ENCODE measurements at regions not wholly inside any gene's neighbourhood (a gene's known extent, or its start where the extent isn't known, plus 50 kb on each side); places are given as distances from the start of the nearest gene placed in this dataset.
A peak's percentile ranks its signal among the peaks of the same experiment; 100 is the strongest.
"Not testable (repeated sequence)": the region's sequence is repeated elsewhere in the genome, so short reads cannot be mapped to it uniquely, and the experiment has no call there.

DNA sequence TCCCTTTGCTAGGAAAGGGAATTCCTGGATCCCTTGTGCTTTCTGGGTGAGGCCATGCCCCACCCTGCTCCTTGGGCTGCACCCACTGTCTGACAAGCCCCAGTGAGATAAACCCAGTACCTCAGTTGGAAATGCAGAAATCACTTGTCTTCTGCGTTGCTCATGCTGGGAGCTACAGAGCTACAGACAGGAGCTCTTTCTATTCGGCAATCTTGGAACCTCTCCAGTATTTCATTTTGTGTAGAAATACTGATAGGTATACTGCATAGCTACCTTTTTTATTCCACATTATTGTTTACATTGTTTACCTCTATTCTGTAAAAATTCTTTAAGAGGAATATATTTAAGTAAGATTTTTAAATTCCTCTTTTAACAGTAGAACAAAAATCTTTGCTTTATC, 302.5 kb upstream of the SLITRK5 start:
- no peak for DNase-seq

DNA sequence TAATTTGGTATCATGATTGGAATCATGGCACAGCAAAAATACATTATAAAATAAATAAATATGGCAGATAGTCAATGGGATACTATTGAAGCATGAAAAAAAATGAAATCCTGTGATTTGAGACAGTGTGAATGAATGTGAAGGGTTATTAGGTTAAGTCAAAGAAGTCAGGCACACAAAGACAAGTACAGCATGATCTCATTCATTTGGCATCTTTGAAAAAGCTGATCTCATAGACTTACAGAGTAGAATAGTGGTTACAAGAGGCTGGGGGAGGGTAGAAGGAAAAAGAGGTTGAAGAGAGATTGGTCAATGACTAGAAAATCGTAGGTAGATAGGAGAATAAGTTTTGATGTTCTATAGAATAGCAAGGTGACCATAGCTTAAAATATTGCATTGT, 295.1 kb upstream of the SLITRK5 start:
- no peak for DNase-seq

DNA sequence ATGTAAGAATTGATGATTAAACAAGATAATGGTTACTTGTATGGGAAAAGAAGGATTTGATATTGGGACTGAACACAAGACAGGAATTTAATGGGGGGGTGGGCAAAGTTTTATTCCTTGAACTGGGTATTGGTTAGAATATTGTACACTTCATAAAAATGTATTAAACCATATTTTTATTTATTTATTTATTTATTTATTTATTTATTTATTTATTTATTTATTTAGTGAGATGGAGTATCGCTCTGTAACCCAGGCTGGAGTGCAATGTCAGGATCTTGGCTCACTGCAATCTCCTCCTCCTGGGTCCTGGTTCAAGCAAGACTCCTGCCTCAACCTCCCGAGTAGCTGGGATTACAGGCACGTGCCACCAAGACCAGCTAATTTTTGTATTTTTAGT, 287.1 kb upstream of the SLITRK5 start:
- no peak for DNase-seq

DNA sequence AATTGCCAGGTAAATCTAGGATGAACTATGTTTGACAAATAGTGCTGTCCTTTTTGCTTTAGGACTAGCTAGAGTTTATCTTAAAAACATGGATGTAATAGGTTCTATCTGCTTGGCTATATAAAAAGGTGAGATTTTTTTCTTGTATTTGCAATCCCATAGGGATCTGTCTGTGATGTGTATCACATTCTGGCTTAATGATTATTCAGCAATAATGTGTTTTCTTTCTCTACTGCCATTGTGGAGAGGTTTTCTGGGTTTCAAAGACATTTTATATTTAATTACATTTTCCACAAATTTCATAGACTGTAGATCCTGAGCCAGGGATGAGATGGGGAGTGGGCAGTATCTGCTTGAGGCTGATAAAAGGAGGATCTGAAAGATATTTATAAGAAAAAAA, 277.8 kb upstream of the SLITRK5 start:
- no peak for DNase-seq

DNA sequence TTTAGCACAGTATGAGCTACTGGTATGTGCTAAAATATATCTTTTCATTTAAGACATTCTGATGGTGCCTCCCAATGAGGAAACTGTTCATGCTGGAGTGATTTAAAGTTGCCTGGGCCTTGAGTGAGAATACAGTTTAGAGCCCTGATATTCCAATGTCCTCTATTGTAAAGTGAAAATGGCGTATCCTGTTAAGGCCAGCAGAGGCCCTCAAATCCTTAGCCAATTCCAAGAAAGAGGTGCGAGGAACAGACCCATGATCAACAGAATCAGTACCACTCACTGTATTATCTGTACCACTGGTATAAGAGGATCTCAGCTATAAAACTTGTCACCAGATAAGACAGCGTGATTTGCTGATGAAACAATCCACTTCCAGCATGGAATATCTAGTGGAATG, 273.1 kb upstream of the SLITRK5 start:
- no peak for DNase-seq

DNA sequence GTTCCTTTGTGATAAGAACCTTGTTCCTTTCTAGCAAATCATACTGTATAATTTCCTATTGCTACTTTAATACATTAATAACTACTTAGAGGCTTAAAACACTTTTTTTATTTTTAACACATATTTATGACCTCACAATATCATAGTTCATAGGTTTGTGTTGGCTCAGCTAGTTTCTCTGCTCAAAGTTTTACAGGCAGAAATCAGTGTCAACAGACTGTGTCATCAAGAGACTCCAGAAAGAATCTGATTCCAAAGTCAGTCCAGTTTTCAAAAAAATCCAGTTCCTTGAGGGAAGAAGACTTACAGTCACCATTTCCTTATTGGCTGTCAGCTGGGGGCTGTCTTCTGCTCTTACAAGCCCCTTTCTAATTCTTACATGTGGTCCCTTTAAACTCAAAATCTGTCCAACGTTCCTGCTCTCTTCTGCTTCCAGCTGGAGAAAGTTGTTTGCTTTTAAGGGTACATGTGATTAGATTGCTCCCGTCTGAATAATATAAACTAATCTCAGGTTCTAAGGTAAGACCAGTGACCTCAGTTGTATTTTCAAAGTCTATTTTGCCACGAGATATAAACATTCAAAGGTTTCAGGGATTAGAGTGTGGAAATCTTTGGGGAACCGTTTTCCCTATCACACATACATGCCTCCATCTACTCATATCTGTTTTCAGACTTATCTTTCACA, 267.3 kb upstream of the SLITRK5 start:
- no peak for DNase-seq

DNA sequence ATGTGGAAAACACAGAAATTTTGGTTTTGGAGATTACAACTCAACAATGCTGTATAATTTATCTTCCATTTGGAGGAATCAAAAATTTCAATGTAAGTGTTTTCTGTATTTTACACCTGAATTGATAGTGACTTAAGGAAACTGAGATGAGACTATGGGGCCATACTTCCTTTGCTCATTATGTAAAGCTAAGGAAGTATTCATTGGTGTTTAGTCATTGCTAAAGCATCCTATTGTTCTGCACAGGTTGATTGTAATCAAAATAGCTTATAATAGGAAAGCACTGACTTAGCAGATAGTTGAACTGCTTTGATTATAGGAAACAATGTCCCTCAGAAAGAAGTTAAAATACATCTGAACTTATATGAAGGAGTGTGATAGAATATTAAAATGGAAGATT, 244.4 kb upstream of the SLITRK5 start:
- DNase-seq, result no peak

DNA sequence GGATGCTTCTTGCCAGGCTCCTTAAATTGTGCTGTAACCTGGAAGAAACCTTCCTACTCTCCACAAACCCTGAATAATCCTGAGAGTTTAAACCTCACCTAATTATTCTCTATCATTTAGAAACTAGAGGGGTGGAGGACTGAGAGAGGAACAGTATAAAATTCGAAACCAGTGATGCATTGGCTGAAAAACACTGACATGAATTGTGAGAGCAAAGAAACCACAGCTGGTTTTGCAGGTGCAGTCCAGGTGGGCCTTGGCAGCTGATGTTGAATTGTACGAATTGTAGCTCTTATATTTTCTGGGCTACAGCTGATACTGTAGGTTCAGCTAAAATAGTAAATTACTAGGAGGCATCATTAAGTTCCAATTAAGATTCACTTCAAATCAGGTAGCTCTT, 227.0 kb upstream of the SLITRK5 start:
- no peak for DNase-seq

DNA sequence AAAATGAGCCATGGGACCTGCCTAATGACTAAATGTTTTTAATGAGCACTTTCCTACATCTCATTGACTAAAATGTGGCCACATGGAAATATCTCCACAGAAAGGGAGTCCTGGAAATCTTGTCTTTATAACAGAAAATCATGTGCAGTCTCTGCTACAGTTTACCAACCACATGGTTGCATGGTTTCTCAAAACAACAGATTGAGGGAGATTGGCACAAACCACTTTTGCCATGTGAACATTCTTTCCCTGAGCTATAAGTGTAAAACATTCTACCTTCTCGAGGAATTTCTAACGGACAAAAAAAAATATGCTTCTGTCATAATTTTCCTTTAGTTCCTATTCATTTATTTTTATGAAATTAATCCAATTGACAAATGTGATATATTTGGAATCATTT, 218.9 kb upstream of the SLITRK5 start:
- DNase-seq, result no peak

DNA sequence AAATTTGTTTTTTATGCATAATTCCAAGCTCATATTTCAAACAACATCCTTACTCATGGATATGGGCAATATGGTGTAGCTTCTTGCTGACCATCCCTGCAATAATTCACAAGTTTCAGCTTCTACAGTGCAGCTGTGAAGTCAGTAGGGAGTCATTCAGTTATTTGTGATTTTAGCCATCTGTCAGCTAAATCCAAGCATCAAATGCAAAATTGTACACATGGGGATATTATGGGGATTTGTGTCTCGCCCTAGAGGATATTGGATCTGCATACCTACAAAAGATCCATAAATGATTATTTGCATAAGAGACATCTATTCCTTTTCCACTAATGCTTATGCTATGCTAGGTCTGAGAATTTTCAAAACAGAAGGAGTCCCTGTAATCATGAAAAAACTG, 217.9 kb upstream of the SLITRK5 start:
- DNase-seq, result peak; percentile 86

DNA sequence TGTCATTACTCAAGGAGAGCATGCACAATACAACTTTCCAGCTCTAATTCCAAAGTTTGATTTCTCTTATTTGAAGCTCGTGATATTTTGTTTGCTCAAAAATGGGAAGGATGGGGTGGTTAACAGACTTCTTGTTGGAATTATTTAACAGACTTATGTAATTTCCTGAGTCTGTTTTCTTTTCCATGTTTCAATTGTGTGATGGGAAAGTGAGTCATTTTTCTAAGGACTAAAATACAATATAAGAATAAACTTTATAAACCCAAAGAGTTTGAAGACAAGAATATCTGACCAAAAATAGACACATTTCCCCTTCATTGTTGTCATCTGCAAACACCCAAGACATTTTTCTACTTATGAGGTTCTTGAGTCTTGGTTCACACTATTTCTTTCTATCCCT, 211.8 kb upstream of the SLITRK5 start:
- no peak for DNase-seq

DNA sequence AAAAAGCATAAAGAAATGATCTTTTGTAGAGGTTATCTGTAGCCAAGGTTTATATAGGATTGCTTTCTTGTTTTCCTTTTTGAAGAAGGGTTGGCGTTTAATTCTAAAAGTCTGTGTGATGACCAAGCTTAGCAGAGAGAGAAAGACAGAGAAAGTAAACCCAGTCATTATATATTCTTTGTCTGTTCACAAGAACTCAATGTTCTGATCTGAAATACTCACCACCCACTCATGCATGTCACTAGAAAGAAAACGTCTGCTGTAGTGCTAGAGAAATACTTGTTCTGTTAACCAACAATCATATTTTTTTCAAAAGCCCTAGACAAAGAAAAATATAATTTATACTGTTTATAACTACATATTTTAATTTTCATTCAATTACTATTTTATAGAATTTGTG, 173.7 kb upstream of the SLITRK5 start:
- no peak for DNase-seq

DNA sequence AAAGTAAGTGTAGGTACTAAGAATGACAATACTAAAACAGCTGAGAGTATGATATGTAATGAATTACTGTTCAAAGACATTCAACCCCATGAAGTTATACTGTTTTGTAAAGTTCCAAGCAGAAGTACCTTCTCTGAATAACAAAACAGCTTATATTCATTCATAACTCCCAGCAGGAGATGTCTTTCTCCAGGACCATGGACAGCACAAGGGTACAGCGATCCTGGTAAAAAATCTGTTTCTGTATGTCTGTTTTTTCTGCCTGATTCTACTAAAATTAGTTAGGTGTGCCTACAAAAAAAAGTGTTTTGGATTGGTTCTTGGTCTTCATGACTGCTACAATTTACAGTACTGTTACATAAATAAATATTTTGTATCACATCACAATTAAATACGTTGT, 172.5 kb upstream of the SLITRK5 start:
- DNase-seq, result no peak

DNA sequence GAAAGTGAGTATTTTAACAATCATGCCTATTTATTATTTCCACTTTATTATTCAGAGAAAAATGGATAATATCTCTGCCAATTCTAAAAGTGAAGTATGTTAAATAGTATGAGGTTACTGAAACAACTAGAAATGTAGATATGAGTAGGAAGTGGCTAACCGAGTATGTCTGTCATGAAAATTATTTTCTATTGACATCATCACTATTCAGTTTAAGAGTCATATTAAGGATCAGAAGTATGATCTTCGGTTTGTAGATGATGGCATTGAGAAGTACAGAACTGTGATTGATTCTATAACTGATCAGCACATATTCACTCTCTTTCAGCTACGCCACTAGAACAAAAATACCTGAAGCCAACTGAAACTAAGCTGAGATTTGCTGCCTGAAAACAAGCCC, 146.4 kb upstream of the SLITRK5 start:
- no peak for DNase-seq

DNA sequence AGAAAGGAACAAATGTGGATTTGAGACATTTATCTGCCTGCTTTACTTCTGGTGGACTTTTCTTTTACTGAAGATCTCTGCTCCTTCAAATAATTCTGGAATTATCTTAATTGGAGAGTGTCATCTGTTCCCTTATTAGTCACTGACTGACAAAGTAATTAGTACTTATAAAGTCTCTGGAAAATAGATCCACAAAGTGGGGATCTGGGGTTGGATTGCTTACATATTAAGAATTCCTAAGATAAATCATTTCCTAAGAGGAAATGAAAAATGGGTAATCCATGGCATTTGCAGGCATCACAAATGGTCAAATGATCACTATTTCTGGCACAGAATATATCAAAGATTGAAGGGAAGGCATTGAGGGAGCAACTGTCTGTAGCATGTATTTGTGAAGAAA, 137.4 kb upstream of the SLITRK5 start:
- DNase-seq, result no peak

DNA sequence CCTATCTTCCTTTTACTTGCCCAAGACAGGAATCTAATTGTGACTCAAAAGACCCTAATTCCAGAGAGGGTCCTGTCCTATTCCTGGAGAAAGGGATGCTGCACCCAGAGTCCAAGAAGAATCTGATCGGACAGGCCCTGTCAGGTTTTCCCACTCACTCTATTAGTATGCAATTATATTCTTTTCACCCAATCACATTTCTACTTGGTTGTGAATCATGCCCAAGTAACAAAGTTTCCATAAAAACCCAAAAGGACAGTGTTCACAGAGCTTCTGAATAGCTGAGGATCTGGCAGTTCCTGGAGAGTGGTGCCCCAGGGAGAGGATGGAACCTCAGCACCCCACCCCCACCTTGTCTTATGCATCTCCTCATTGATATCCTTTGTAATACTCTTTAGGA, 135.3 kb upstream of the SLITRK5 start:
- DNase-seq, result no peak

DNA sequence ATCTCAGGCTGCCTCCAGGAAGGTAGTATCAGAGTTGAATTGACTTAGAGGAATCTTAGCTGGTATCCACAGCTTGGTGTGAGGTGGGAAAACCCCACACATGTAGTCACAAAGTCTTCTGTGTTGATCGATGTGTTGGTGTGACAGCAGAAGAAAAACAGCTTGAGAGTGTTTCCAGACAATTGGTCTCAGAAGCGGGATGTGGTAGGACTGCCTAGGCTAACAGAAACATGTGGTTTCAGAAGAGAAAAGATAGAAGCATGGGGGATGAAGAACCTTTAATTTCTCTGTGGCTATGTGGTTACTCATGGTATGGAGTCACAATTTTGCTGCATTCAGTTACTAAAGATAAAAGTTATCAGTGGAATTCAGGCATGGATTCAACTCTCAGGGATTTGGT, 134.7 kb upstream of the SLITRK5 start:
- DNase-seq, result no peak

DNA sequence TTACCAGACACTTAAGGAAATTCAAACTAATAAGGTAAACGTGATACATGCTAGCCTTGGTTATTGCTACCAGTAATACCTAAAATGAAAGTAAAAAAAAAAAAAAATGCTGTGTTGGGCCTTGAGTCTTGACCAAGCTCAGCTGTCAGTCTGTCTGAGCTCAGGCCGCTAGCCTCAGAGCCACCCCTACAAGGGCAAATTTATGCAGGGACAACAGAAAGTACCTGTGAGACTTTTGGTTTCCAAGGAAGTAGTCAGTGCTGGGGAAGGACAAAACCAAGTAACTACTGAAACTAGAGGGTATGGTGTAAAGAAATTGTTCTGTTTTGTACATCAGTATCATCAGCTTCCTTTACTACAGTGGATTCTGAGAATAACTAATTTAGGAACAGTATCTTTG, 134.3 kb upstream of the SLITRK5 start:
- no peak for DNase-seq

DNA sequence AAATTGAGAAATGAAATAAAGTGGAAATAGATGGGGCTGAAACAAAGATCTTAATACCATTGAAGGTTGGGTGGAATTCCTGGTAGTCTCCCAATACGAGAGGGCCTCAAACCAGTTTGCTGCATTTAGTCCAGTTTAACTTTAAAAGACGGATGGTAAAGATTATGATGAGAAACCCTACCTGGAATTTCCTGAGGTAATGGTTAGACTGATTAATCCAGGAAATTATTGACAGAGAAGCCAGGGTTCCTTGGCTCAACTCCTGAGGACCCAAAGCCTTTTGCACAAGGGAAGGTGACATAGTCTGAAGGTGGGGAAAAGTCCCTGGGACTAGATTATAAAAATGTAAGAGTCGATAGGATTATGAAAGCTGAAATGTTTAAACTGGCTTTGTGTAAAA, 133.2 kb upstream of the SLITRK5 start:
- DNase-seq, result no peak

DNA sequence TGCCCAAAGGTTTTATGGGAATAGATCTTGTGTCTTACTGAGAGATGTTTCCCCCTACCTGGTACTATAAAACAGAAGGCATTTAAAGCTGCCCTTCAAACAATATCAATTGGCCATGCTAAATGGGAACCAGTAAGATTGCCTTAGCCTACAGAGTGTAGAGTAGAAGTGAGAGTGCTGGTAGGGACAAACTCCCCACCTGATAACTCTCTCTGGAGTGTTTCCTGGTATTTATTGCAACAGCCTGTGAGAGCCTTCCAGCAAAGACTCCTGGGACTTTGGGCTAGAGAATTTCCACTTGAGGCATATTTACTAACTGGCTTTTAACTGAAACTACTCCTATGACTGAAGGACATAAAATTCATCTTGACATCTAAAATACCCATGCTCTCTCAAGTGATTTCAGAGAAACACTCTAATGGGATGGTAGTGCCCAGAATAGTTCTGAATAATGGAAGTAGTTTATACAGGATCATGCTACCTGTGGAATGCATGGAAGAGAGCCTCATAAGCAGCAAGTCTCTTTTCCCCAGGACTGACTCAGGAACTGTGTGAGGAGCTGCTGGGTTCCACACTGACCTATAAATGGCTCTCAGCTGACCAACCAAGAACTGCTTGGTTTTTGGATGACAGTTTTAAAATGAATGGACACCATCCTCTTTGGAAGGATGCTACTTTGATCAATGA, 132.7 kb upstream of the SLITRK5 start:
- DNase-seq, result no peak

DNA sequence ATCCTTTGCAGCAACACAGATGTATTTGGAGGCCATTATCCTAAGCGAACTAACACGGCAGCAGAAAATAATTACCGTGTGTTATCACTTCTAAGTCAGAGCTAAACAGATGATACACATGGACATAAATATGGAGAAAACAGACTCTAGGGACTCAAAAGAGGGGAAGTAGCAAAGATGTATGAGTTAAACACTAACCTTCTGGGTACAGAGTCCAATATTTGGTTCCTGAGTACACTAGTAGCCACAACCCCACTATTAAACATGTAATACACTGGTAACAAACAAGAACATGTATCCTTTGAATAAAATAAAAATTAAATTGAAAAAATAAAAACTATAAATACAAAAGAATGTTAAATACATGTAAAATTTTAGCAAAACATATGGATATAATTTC, 118.0 kb upstream of the SLITRK5 start:
- no peak for DNase-seq

DNA sequence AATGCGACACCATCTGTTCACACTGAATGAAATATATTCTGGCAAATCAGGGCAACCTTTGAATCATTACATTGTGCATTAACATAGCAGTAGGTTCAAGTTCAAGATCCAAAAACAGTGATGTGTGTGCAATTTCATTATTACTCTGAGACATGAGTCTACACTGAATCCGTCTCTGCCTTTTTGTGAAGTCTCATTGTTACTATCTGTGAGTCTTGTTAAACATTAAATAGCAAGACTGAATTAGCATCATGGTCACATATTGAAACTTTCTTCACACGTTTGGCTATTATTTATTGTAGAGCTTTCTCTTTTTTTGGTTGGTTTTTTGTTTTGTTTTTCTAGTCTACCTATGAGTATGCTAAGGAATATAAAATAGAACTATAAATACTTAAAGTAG, 117.1 kb upstream of the SLITRK5 start:
- DNase-seq, result no peak

DNA sequence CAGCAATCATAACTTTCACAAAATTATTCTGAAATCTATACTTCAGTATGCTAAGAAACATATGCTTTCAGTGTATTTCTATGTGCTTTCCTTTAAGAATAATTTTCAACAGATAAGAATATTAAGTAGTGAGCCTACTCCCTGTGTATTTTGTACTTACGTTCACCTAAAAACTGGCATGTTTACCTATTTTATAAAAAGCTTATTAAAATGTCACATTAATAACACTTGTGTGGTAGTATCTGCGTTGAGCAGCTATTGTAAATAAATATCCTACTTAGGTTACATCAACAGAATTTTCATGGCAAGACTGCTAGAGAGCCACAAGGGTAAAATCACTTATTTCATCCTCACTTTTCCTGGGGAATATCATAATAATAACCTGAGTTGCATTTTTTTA, 113.4 kb upstream of the SLITRK5 start:
- DNase-seq, result no peak

DNA sequence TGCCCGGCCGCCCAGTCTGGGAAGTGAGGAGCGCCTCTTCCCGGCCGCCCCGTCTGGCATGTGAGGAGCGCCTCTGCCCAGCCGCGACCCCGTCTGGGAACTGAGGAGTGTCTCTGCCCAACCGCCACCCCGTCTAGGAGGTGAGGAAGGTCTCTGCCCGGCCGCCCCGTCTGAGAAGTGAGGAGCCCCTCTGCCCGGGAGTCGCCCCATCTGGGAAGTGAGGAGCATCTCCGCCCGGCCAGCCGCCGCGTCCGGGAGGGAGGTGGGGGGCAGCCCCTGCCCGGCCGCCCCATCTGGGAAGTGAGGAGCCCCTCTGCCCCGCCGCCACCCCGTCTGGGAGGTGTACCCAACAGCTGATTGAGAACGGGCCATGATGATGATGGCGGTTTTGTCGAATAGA, 109.6 kb upstream of the SLITRK5 start:
- not testable (repeated sequence) for DNase-seq

DNA sequence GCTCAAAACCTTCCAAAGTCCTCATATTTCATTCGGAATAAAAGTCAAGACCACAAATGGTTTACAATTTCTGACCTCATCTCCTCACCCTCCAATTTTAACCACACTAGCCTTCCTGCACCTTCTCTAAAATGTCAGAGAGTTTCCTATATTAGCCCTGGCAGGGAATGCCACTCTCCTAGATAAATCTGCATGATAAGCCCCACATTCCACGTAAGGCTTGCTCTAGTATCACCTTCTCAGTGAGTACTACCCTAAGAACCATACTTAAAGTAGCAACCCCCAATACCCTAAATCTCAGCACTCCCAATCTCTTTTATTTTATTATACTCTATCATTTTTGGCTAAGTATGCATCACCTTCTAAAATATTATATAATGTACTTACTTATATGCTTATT, 100.5 kb upstream of the SLITRK5 start:
- DNase-seq, result no peak
